OCI-LY7 (cell line): ENCODE measurements at regions not wholly inside any gene's neighbourhood (a gene's known extent, or its start where the extent isn't known, plus 50 kb on each side); places are given as distances from the start of the nearest gene placed in this dataset.

Experiments used
- BruUV-seq: library from RNA; stranded (reverse); fragments of 400-500 nt; replicated peaks from 2 replicates; lab custom pipeline; 2021; lab: Mats Ljungman, UMichigan
- CTCF ChIA-PET: fragments of 300-600 bp; sonication (Branson Sonifier 250); formaldehyde crosslinking; loops from one replicate; lab custom pipeline; 2022; ENCODE audit warnings: antibody characterized with exemption; ENCODE audit not compliant: unreplicated experiment; lab: Charles Lee
- POLR2A ChIA-PET: fragments of 300-600 bp; sonication (Branson Sonifier 250); formaldehyde crosslinking; loops from one replicate; lab custom pipeline; 2022; ENCODE audit warnings: antibody characterized with exemption; lab: Charles Lee
- DNase-seq: peaks from one replicate; pipeline ENCODE4 v3.0.0-alpha.2; 2015; ENCODE audit warnings: low spot score
- H2AFZ ChIP-seq: fragments of 200-600 bp; sonication (generic), shearing (Covaris generic); 2 replicates; pipeline ENCODE4 v1.6.1; 2014; ENCODE audit warnings: mild to moderate bottlenecking, antibody characterized with exemption, low read length, moderate library complexity
- H3K27ac ChIP-seq: fragments of 200-600 bp; sonication (generic); 2 replicates; pipeline ENCODE4 v1.5.1; 2014; ENCODE audit warnings: mixed run types, low read depth, mild to moderate bottlenecking, moderate library complexity, low read length, inconsistent platforms; ENCODE audit not compliant: poor library complexity, severe bottlenecking
- H3K36me3 ChIP-seq: fragments of 200-600 bp; sonication (generic); 2 replicates; pipeline ENCODE4 v1.6.1; 2014; ENCODE audit warnings: mild to moderate bottlenecking, antibody characterized with exemption, low read length, moderate library complexity, mixed read lengths; ENCODE audit not compliant: insufficient read depth
- H3K4me1 ChIP-seq: fragments of 200-600 bp; sonication (generic); 2 replicates; pipeline ENCODE4 v1.5.1; 2014; ENCODE audit warnings: mild to moderate bottlenecking, low read length; ENCODE audit not compliant: insufficient read depth, poor library complexity, severe bottlenecking
- H3K4me2 ChIP-seq: fragments of 200-600 bp; sonication (generic); 2 replicates; pipeline ENCODE4 v1.6.1; 2014; ENCODE audit warnings: mild to moderate bottlenecking, low read length
- H3K4me3 ChIP-seq: fragments of 200-600 bp; sonication (generic); 2 replicates; pipeline ENCODE4 v1.5.1; 2014; ENCODE audit warnings: mild to moderate bottlenecking, low read depth, low read length; ENCODE audit not compliant: poor library complexity, severe bottlenecking
- H3K79me2 ChIP-seq: fragments of 200-600 bp; sonication (generic); 2 replicates; pipeline ENCODE4 v1.6.1; 2016; ENCODE audit warnings: low read depth, mild to moderate bottlenecking, low read length, moderate library complexity, mixed read lengths; ENCODE audit not compliant: insufficient read depth
- H3K9me2 ChIP-seq: fragments of 200-600 bp; sonication (generic); 2 replicates; pipeline ENCODE4 v1.6.1; 2016; ENCODE audit warnings: mild to moderate bottlenecking, low read length, mixed read lengths; ENCODE audit not compliant: insufficient read depth
- H3K9me3 ChIP-seq: fragments of 200-600 bp; sonication (generic); 2 replicates; pipeline ENCODE4 v1.6.1; 2014; ENCODE audit warnings: mild to moderate bottlenecking, mixed run types, low read length, mixed read lengths
- H4K20me1 ChIP-seq: fragments of 200-600 bp; sonication (generic); 2 replicates; pipeline ENCODE4 v1.6.1; 2014; ENCODE audit warnings: mild to moderate bottlenecking, antibody characterized with exemption, low read length, moderate library complexity, mixed read lengths; ENCODE audit not compliant: insufficient read depth
- CTCF ChIP-seq: fragments of 200-600 bp; sonication (generic); conservative IDR thresholded peaks from 2 replicates; pipeline ENCODE4 v1.5.1; 2014; ENCODE audit warnings: mild to moderate bottlenecking, antibody characterized with exemption, low read length, moderate library complexity, mixed read lengths
- EZH2phosphoT487 ChIP-seq: fragments of 200-600 bp; sonication (generic); IDR thresholded peaks from 2 replicates; pipeline ENCODE4 v1.6.1; 2018; ENCODE audit warnings: low read depth, borderline replicate concordance, mild to moderate bottlenecking, mixed run types, antibody characterized with exemption, low read length, moderate library complexity, mixed read lengths
- intact Hi-C: fragments of 100-400 bp; cut with micrococcal nuclease; formaldehyde crosslinking; loops from one replicate; pipeline ENCODE4 v1.10.0; 2022; ENCODE audit not compliant: unreplicated experiment

GRCh38 chr20:50311308-50312001 lies 120.8 kb downstream of the CEBPB start:
- no TSS peak for BruUV-seq
- H3K4me3 ChIP-seq: no peak overlapping the region
- no peaks in the 10 kb centered on the region for H3K36me3 ChIP-seq
- peaks cover 10% of the 10 kb centered on the region for H3K4me1 ChIP-seq
- H3K79me2 ChIP-seq: no peaks in the 10 kb centered on the region
- H3K9me3 ChIP-seq: no peaks in the 10 kb centered on the region
- no peak for TF ChIP-seq CTCF
- no peak for TF ChIP-seq EZH2phosphoT487
- H3K9me2 ChIP-seq: no peaks in the 10 kb centered on the region
- POLR2A ChIA-PET: interaction anchor here (0.6 kb wide), 1 partner anchor 16 kb away, joined by 5 read pairs; no protein-coding TSS in a partner anchor
- no peak overlapping the region for H3K27ac ChIP-seq
- no peaks in the 10 kb centered on the region for H4K20me1 ChIP-seq
- intact Hi-C loops: no loop called here
- H3K4me2 ChIP-seq: no peak overlapping the region
- no peak for DNase-seq
- H2AFZ ChIP-seq: no peak overlapping the region
- CTCF ChIA-PET: no interaction called here

GRCh38 chr20:50312002-50312681 lies 121.5 kb downstream of the CEBPB start:
- H3K79me2 ChIP-seq: no peaks in the 10 kb centered on the region
- ChIA-PET POLR2A (interaction anchor here (0.6 kb wide), 1 partner anchor 15 kb away, joined by 5 read pairs; no protein-coding TSS in a partner anchor), CTCF (no interaction called here)
- intact Hi-C loops: no loop called here
- TF ChIP-seq CTCF: no peak
- no peak for TF ChIP-seq EZH2phosphoT487
- H3K4me2 ChIP-seq: no peak overlapping the region
- H3K4me1 ChIP-seq: peaks cover 10% of the 10 kb centered on the region
- no peak for DNase-seq
- no TSS peak for BruUV-seq
- H3K36me3 ChIP-seq: no peaks in the 10 kb centered on the region
- H3K4me3 ChIP-seq: no peak overlapping the region
- H3K9me3 ChIP-seq: no peaks in the 10 kb centered on the region
- no peak overlapping the region for H2AFZ ChIP-seq
- no peaks in the 10 kb centered on the region for H4K20me1 ChIP-seq
- no peaks in the 10 kb centered on the region for H3K9me2 ChIP-seq
- H3K27ac ChIP-seq: no peak overlapping the region
